ELR (cell line): ENCODE measurements at regions not wholly inside any gene's neighbourhood (a gene's known extent, or its start where the extent isn't known, plus 50 kb on each side); places are given as distances from the start of the nearest gene placed in this dataset.
"Not testable (repeated sequence)": the region's sequence is repeated elsewhere in the genome, so short reads cannot be mapped to it uniquely, and the experiment has no call there.

Experiments
- DNase-seq: peaks from one replicate; pipeline ENCODE4 v3.0.0-alpha.2; 2015; ENCODE audit warnings: low read depth

GRCh38 chr13:39803156-39803555 is 147.7 kb downstream of the COG6 start:
- no peak for DNase-seq

- no peak for DNase-seq
Measured at GRCh38 chr13:39803851-39804250, 148.4 kb downstream of the COG6 start.

- no peak for DNase-seq
Measured at GRCh38 chr13:39804332-39805210, 149.1 kb downstream of the COG6 start.

- no peak for DNase-seq
Measured at GRCh38 chr13:39809466-39809865, 154.0 kb downstream of the COG6 start.

GRCh38 chr13:39810091-39810877 is 154.8 kb downstream of the COG6 start:
- peak; percentile 17 for DNase-seq

GRCh38 chr13:39811051-39811450 is 155.6 kb downstream of the COG6 start:
- no peak for DNase-seq

GRCh38 chr13:39811696-39812095 is 156.2 kb downstream of the COG6 start:
- DNase-seq: no peak

GRCh38 chr13:39815345-39816111 is 160.1 kb downstream of the COG6 start:
- DNase-seq: no peak

- no peak for DNase-seq
Measured at GRCh38 chr13:39816936-39817335, 161.5 kb downstream of the COG6 start.

GRCh38 chr13:39818953-39819352 is 163.5 kb downstream of the COG6 start:
- no peak for DNase-seq

- no peak for DNase-seq
Measured at GRCh38 chr13:39820606-39821005, 165.1 kb downstream of the COG6 start.

GRCh38 chr13:39821977-39822376 is 166.5 kb downstream of the COG6 start:
- DNase-seq: no peak

GRCh38 chr13:39822437-39822836 is 167.0 kb downstream of the COG6 start:
- no peak for DNase-seq

- no peak for DNase-seq
Measured at GRCh38 chr13:39823063-39823713, 167.7 kb downstream of the COG6 start.

GRCh38 chr13:39825886-39826285 is 170.4 kb downstream of the COG6 start:
- no peak for DNase-seq

GRCh38 chr13:39835253-39835652 is 179.8 kb downstream of the COG6 start:
- no peak for DNase-seq

- DNase-seq: no peak
Measured at GRCh38 chr13:39836038-39836437, 180.6 kb downstream of the COG6 start.

- not testable (repeated sequence) for DNase-seq
Measured at GRCh38 chr13:39837866-39838265, 182.4 kb downstream of the COG6 start.

- no peak for DNase-seq
Measured at GRCh38 chr13:39840201-39840600, 184.7 kb downstream of the COG6 start.

- DNase-seq: no peak
Measured at GRCh38 chr13:39847336-39847735, 191.9 kb downstream of the COG6 start.

GRCh38 chr13:39855236-39855635 is 199.8 kb downstream of the COG6 start:
- no peak for DNase-seq

GRCh38 chr13:39856714-39857113 is 201.3 kb downstream of the COG6 start:
- no peak for DNase-seq
